OCI-LY7 (cell line): ENCODE measurements at regions not wholly inside any gene's neighbourhood (a gene's known extent, or its start where the extent isn't known, plus 50 kb on each side); places are given as distances from the start of the nearest gene placed in this dataset.

ENCODE experiments used
- BruUV-seq: library from RNA; stranded (reverse); fragments of 400-500 nt; replicated peaks from 2 replicates; lab custom pipeline; 2021; lab: Mats Ljungman, UMichigan
- CTCF ChIA-PET: fragments of 300-600 bp; sonication (Branson Sonifier 250); formaldehyde crosslinking; loops from one replicate; lab custom pipeline; 2022; ENCODE audit warnings: antibody characterized with exemption; ENCODE audit not compliant: unreplicated experiment; lab: Charles Lee
- POLR2A ChIA-PET: fragments of 300-600 bp; sonication (Branson Sonifier 250); formaldehyde crosslinking; loops from one replicate; lab custom pipeline; 2022; ENCODE audit warnings: antibody characterized with exemption; lab: Charles Lee
- DNase-seq: peaks from one replicate; pipeline ENCODE4 v3.0.0-alpha.2; 2015; ENCODE audit warnings: low spot score
- H2AFZ ChIP-seq: fragments of 200-600 bp; sonication (generic), shearing (Covaris generic); 2 replicates; pipeline ENCODE4 v1.6.1; 2014; ENCODE audit warnings: mild to moderate bottlenecking, antibody characterized with exemption, low read length, moderate library complexity
- H3K27ac ChIP-seq: fragments of 200-600 bp; sonication (generic); 2 replicates; pipeline ENCODE4 v1.5.1; 2014; ENCODE audit warnings: mixed run types, low read depth, mild to moderate bottlenecking, moderate library complexity, low read length, inconsistent platforms; ENCODE audit not compliant: poor library complexity, severe bottlenecking
- H3K36me3 ChIP-seq: fragments of 200-600 bp; sonication (generic); 2 replicates; pipeline ENCODE4 v1.6.1; 2014; ENCODE audit warnings: mild to moderate bottlenecking, antibody characterized with exemption, low read length, moderate library complexity, mixed read lengths; ENCODE audit not compliant: insufficient read depth
- H3K4me1 ChIP-seq: fragments of 200-600 bp; sonication (generic); 2 replicates; pipeline ENCODE4 v1.5.1; 2014; ENCODE audit warnings: mild to moderate bottlenecking, low read length; ENCODE audit not compliant: insufficient read depth, poor library complexity, severe bottlenecking
- H3K4me2 ChIP-seq: fragments of 200-600 bp; sonication (generic); 2 replicates; pipeline ENCODE4 v1.6.1; 2014; ENCODE audit warnings: mild to moderate bottlenecking, low read length
- H3K4me3 ChIP-seq: fragments of 200-600 bp; sonication (generic); 2 replicates; pipeline ENCODE4 v1.5.1; 2014; ENCODE audit warnings: mild to moderate bottlenecking, low read depth, low read length; ENCODE audit not compliant: poor library complexity, severe bottlenecking
- H3K79me2 ChIP-seq: fragments of 200-600 bp; sonication (generic); 2 replicates; pipeline ENCODE4 v1.6.1; 2016; ENCODE audit warnings: low read depth, mild to moderate bottlenecking, low read length, moderate library complexity, mixed read lengths; ENCODE audit not compliant: insufficient read depth
- H3K9me2 ChIP-seq: fragments of 200-600 bp; sonication (generic); 2 replicates; pipeline ENCODE4 v1.6.1; 2016; ENCODE audit warnings: mild to moderate bottlenecking, low read length, mixed read lengths; ENCODE audit not compliant: insufficient read depth
- H3K9me3 ChIP-seq: fragments of 200-600 bp; sonication (generic); 2 replicates; pipeline ENCODE4 v1.6.1; 2014; ENCODE audit warnings: mild to moderate bottlenecking, mixed run types, low read length, mixed read lengths
- H4K20me1 ChIP-seq: fragments of 200-600 bp; sonication (generic); 2 replicates; pipeline ENCODE4 v1.6.1; 2014; ENCODE audit warnings: mild to moderate bottlenecking, antibody characterized with exemption, low read length, moderate library complexity, mixed read lengths; ENCODE audit not compliant: insufficient read depth
- EZH2phosphoT487 ChIP-seq: fragments of 200-600 bp; sonication (generic); IDR thresholded peaks from 2 replicates; pipeline ENCODE4 v1.6.1; 2018; ENCODE audit warnings: low read depth, borderline replicate concordance, mild to moderate bottlenecking, mixed run types, antibody characterized with exemption, low read length, moderate library complexity, mixed read lengths
- intact Hi-C: fragments of 100-400 bp; cut with micrococcal nuclease; formaldehyde crosslinking; loops from one replicate; pipeline ENCODE4 v1.10.0; 2022; ENCODE audit not compliant: unreplicated experiment
- TF ChIP-seq, protein P1 (sequence below): fragments of 200-600 bp; sonication (generic); conservative IDR thresholded peaks from 2 replicates; pipeline ENCODE4 v1.5.1; 2014; ENCODE audit warnings: mild to moderate bottlenecking, antibody characterized with exemption, low read length, moderate library complexity, mixed read lengths

DNA sequence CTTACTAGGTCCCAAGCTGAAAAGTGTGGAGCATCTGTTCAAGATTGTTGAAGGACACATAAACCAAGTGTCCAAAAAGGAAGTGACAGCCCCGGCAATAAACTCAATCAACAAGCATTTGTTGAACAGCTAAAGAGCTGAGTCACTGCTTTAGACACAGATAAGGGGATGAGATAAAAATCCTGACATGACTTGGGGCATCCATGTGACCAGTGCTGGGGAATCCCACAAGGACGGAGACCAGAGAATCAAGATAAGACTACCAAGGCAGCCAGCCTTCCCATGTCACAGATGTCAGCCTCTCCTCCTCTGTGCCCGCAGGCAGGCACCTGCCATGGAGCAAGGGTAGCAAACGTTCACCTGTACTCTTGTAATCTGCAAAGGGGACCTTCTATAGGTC is 118.6 kb upstream of the KAZN start:
- no peak for DNase-seq
- BruUV-seq: no TSS peak
- no peaks in the 10 kb centered on the region for H3K79me2 ChIP-seq
- H3K27ac ChIP-seq: no peak overlapping the region
- TF ChIP-seq EZH2phosphoT487: no peak
- TF ChIP-seq, protein P1, sequence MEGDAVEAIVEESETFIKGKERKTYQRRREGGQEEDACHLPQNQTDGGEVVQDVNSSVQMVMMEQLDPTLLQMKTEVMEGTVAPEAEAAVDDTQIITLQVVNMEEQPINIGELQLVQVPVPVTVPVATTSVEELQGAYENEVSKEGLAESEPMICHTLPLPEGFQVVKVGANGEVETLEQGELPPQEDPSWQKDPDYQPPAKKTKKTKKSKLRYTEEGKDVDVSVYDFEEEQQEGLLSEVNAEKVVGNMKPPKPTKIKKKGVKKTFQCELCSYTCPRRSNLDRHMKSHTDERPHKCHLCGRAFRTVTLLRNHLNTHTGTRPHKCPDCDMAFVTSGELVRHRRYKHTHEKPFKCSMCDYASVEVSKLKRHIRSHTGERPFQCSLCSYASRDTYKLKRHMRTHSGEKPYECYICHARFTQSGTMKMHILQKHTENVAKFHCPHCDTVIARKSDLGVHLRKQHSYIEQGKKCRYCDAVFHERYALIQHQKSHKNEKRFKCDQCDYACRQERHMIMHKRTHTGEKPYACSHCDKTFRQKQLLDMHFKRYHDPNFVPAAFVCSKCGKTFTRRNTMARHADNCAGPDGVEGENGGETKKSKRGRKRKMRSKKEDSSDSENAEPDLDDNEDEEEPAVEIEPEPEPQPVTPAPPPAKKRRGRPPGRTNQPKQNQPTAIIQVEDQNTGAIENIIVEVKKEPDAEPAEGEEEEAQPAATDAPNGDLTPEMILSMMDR: no peak
- H3K36me3 ChIP-seq: no peaks in the 10 kb centered on the region
- POLR2A ChIA-PET: no interaction called here
- intact Hi-C loops: no loop called here
- no peak overlapping the region for H2AFZ ChIP-seq
- H3K4me1 ChIP-seq: no peaks in the 10 kb centered on the region
- H3K4me3 ChIP-seq: no peak overlapping the region
- no peaks in the 10 kb centered on the region for H4K20me1 ChIP-seq
- CTCF ChIA-PET: no interaction called here
- no peaks in the 10 kb centered on the region for H3K9me2 ChIP-seq
- H3K4me2 ChIP-seq: no peak overlapping the region
- no peaks in the 10 kb centered on the region for H3K9me3 ChIP-seq

DNA sequence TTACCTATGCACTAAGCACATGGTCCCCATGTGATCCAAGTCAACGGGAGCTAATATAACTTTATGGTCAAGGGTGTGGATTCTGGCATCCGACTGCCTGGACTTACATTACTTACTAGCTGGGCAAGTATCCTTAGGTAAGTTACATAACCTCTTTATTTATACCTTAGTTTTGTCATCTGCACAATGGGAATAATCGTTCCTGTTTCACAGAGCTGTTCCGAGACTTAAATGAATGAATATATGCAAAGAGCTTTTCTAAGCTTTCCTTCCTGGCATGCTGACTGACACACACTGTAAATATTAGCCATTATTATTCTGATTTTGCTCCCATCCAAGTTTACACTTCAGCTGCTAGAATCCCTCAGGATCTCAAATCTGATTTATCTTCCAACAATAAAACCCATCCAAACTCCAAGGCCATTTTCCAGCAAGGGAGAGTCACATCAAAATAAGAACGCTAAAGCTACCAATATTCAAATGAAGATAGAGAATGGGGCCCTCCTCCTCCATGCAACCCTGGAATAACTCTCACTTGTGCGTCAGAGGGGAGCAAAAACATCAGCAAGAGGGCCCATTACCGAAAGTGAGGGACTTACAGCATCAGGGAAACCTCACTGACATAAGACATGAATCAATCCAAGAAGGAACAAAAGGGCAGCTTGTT is 115.6 kb upstream of the KAZN start:
- Histone ChIP-seq H3K79me2 (no peaks in the 10 kb centered on the region), H3K27ac (no peak overlapping the region), H3K36me3 (no peaks in the 10 kb centered on the region), H3K4me3 (no peak overlapping the region), H3K9me2 (no peaks in the 10 kb centered on the region), H3K9me3 (no peaks in the 10 kb centered on the region), H3K4me2 (no peak overlapping the region), H2AFZ (no peak overlapping the region), H4K20me1 (no peaks in the 10 kb centered on the region), H3K4me1 (no peaks in the 10 kb centered on the region)
- POLR2A ChIA-PET: interaction anchor here (0.8 kb wide), 1 partner anchor 23 kb away, joined by 3 read pairs; no protein-coding TSS in a partner anchor
- intact Hi-C loops: no loop called here
- no peak for TF ChIP-seq EZH2phosphoT487
- TF ChIP-seq, protein P1: no peak
- BruUV-seq: no TSS peak
- CTCF ChIA-PET: interaction anchor here (0.6 kb wide), 1 partner anchor 57 kb away, joined by 3 read pairs; no protein-coding TSS in a partner anchor
- no peak for DNase-seq

DNA sequence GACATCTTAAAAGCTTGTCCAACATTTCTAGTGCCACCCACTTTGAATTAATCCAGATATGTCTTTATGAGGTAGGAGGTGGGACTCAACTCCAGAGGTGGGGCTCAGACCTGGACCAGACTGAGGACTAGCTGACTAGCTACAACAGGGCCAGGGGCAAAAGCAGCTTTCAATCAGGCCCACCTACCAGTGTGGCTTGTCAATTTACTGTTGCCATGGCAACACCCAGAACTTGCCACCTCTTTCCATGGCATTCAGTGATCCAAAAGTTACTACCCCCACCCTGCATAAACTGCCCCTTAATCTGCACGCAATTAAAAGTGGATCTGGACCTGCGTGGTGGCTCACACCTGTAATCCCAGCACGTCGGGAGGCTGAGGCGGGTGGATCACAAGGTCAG is 113.2 kb upstream of the KAZN start:
- no peaks in the 10 kb centered on the region for H3K9me2 ChIP-seq
- intact Hi-C loops: no loop called here
- CTCF ChIA-PET: interaction anchor here (0.6 kb wide), 1 partner anchor 865 kb away, joined by 3 read pairs; no protein-coding TSS in a partner anchor
- no peaks in the 10 kb centered on the region for H3K9me3 ChIP-seq
- no peak overlapping the region for H3K4me2 ChIP-seq
- no peak for DNase-seq
- no peaks in the 10 kb centered on the region for H3K36me3 ChIP-seq
- H3K4me3 ChIP-seq: no peak overlapping the region
- H2AFZ ChIP-seq: no peak overlapping the region
- no peak overlapping the region for H3K27ac ChIP-seq
- BruUV-seq: no TSS peak
- TF ChIP-seq, protein P1: no peak
- no peak for TF ChIP-seq EZH2phosphoT487
- POLR2A ChIA-PET: no interaction called here
- no peaks in the 10 kb centered on the region for H3K4me1 ChIP-seq
- no peaks in the 10 kb centered on the region for H3K79me2 ChIP-seq
- no peaks in the 10 kb centered on the region for H4K20me1 ChIP-seq
